Neuronal stem cell (in vitro differentiated cells): ENCODE measurements at regions not wholly inside any gene's neighbourhood (a gene's known extent, or its start where the extent isn't known, plus 50 kb on each side); places are given as distances from the start of the nearest gene placed in this dataset.

Experiments used
- DNase-seq: peaks from one replicate; pipeline ENCODE4 v3.0.0-alpha.2; 2013; ENCODE audit warnings: low spot score
- H2AFZ ChIP-seq: one replicate; pipeline ENCODE4 v1.6.1; 2013; ENCODE audit warnings: mild to moderate bottlenecking, low read length, inconsistent platforms
- H2AK5ac ChIP-seq: 2 replicates; pipeline ENCODE4 v1.6.1; 2013; ENCODE audit warnings: low read depth, mild to moderate bottlenecking, inconsistent platforms, low read length, moderate library complexity, mixed read lengths
- H2BK120ac ChIP-seq: 2 replicates; pipeline ENCODE4 v1.6.1; 2013; ENCODE audit warnings: low read depth, mild to moderate bottlenecking, inconsistent platforms, low read length, moderate library complexity, mixed read lengths
- H2BK12ac ChIP-seq: one replicate; pipeline ENCODE4 v1.6.1; 2013; ENCODE audit warnings: low read length, inconsistent platforms
- H2BK15ac ChIP-seq: 2 replicates; pipeline ENCODE4 v1.6.1; 2013; ENCODE audit warnings: mild to moderate bottlenecking, low read length, inconsistent platforms, mixed read lengths
- H2BK5ac ChIP-seq: one replicate; pipeline ENCODE4 v1.6.1; 2013; ENCODE audit warnings: inconsistent platforms, mild to moderate bottlenecking, low read length, moderate library complexity
- H3K14ac ChIP-seq: one replicate; pipeline ENCODE4 v1.6.1; 2013; ENCODE audit warnings: low read length, inconsistent platforms
- H3K18ac ChIP-seq: 2 replicates; pipeline ENCODE4 v1.6.1; 2013; ENCODE audit warnings: low read length, inconsistent platforms
- H3K23ac ChIP-seq: 2 replicates; pipeline ENCODE4 v1.6.1; 2013; ENCODE audit warnings: low read depth, mild to moderate bottlenecking, mixed read lengths, low read length, inconsistent platforms; ENCODE audit not compliant: poor library complexity
- H3K27ac ChIP-seq: replicated peaks from 3 replicates; pipeline ENCODE4 v1.5.1; 2013; ENCODE audit warnings: low read length, inconsistent platforms
- H3K27me3 ChIP-seq, 3 experiments: 2 replicates each; pipeline ENCODE4 v1.6.1; 2013; ENCODE audit warnings: low read length in 3 of 3, mild to moderate bottlenecking in 2 of 3, inconsistent platforms in 1 of 3, low read depth in 1 of 3, mixed read lengths in 1 of 3, moderate library complexity in 1 of 3; ENCODE audit not compliant: control insufficient read depth in 3 of 3, insufficient read depth in 3 of 3
- H3K36me3 ChIP-seq, 2 donors: replicated peaks in 1 of 2; 2 replicates each; pipeline ENCODE4 v1.6.1; 2013; ENCODE audit warnings: low read length in 2 of 2; ENCODE audit not compliant: control insufficient read depth in 2 of 2, insufficient read depth in 2 of 2
- H3K4ac ChIP-seq: 2 replicates; pipeline ENCODE4 v1.6.1; 2013; ENCODE audit warnings: inconsistent platforms, mild to moderate bottlenecking, low read length, moderate library complexity
- H3K4me1 ChIP-seq, 2 donors: 1 replicate in 1 of 2; 2 replicates in 1 of 2; pipeline ENCODE4 v1.6.1; 2013; ENCODE audit warnings: low read length in 2 of 2, low read depth in 1 of 2; ENCODE audit not compliant: control insufficient read depth in 2 of 2, insufficient read depth in 1 of 2
- H3K4me2 ChIP-seq: one replicate; pipeline ENCODE4 v1.6.1; 2013; ENCODE audit warnings: mild to moderate bottlenecking, low read length, inconsistent platforms; ENCODE audit not compliant: insufficient read depth, poor library complexity, severe bottlenecking
- H3K4me3 ChIP-seq, 2 donors: 2 replicates each; pipeline ENCODE4 v1.5.1; 2013; ENCODE audit warnings: low read length in 2 of 2, mild to moderate bottlenecking in 2 of 2, inconsistent platforms in 1 of 2, moderate library complexity in 1 of 2
- H3K79me1 ChIP-seq: one replicate; pipeline ENCODE4 v1.6.1; 2013; ENCODE audit warnings: low read depth, mild to moderate bottlenecking, inconsistent platforms, low read length, moderate library complexity
- H3K9ac ChIP-seq: one replicate; pipeline ENCODE4 v1.6.1; 2013; ENCODE audit warnings: mild to moderate bottlenecking, low read depth, low read length, inconsistent platforms; ENCODE audit not compliant: poor library complexity
- H3K9me3 ChIP-seq, 2 donors: replicated peaks in 1 of 2; 2 replicates each; pipeline versions ENCODE3 to v1.6.1; 2013; ENCODE audit warnings: low read length in 2 of 2, mild to moderate bottlenecking in 2 of 2, inconsistent platforms in 1 of 2, low read depth in 1 of 2, mixed read lengths in 1 of 2, moderate library complexity in 1 of 2; ENCODE audit not compliant: control insufficient read depth in 2 of 2, insufficient read depth in 1 of 2
- H4K8ac ChIP-seq: one replicate; pipeline ENCODE4 v1.6.1; 2013; ENCODE audit warnings: low read depth, mild to moderate bottlenecking, inconsistent platforms, low read length, moderate library complexity
- H4K91ac ChIP-seq: one replicate; pipeline ENCODE4 v1.6.1; 2013; ENCODE audit warnings: low read length, low read depth, mild to moderate bottlenecking, inconsistent platforms; ENCODE audit not compliant: poor library complexity
- WGBS, 2 donors: extraction: QIAGEN DNeasy Blood & Tissue Kit; methylation state at CpG; one replicate each; pipeline ENCODE4 v1.1.7; 2013; ENCODE audit warnings: missing lambda C conversion rate in 2 of 2, mixed read lengths in 1 of 2; ENCODE audit not compliant: insufficient read length in 2 of 2, insufficient replicate concordance in 1 of 2; ENCODE audit errors: extremely low coverage in 2 of 2; 5-methylcytosine and 5-hydroxymethylcytosine counted together

GRCh38 chr18:55093295-55093694 is 134.0 kb upstream of the CCDC68 start:
- no peak overlapping the region for H3K23ac ChIP-seq
- peaks cover 0 to 4% of the 10 kb centered on the region in 2 donors for H3K4me1 ChIP-seq
- no peaks in the 10 kb centered on the region for H3K9me3 ChIP-seq
- H4K8ac ChIP-seq = no peak overlapping the region
- H3K27me3 ChIP-seq = no peaks in the 10 kb centered on the region
- H4K91ac ChIP-seq = no peak overlapping the region
- H2AK5ac ChIP-seq = no peak overlapping the region
- no peaks in the 10 kb centered on the region for H3K79me1 ChIP-seq
- H3K4me3 ChIP-seq = no peak overlapping the region
- H2BK5ac ChIP-seq = no peak overlapping the region
- no peak for DNase-seq
- H3K4ac ChIP-seq = no peak overlapping the region
- H2BK120ac ChIP-seq = no peak overlapping the region
- no peak overlapping the region for H2BK15ac ChIP-seq
- H3K18ac ChIP-seq = no peak overlapping the region
- no peak overlapping the region for H3K14ac ChIP-seq
- no peak overlapping the region for H2AFZ ChIP-seq
- no peak overlapping the region for H3K4me2 ChIP-seq
- H3K27ac ChIP-seq = no peak overlapping the region
- no peaks in the 10 kb centered on the region for H3K36me3 ChIP-seq
- no peak overlapping the region for H3K9ac ChIP-seq
- no peak overlapping the region for H2BK12ac ChIP-seq

- Histone ChIP-seq H2AK5ac (no peak overlapping the region), H2BK120ac (no peak overlapping the region)
Measured at GRCh38 chr18:55092166-55092565, 132.9 kb upstream of the CCDC68 start.

DNA sequence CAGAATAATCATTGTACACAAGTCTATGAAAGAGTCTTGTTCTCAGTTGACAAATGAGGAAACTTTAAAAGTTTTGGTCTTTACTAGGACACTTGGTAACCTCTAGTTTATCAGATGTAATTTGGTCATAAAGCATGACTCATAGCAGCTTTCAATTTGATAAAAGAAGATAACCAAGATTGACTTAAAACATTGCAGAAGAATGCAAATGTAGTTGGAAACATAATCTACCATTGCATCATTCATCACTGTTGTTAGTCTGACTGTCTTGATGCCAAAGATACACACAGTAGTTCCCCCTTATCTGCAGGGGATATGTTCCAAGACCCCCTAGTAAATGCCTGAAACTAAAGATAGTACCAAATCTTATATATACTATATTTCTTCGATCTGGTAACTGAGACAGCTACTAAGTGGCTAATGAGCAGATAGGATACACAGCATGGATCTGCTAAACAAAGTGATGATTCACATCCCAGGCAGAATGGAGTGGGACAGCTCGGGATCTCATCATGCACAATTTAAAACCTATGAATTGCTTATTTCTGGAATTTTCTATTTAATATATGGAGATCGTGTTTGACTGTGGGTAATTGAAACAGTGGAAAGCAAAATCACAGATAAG is 131.4 kb upstream of the CCDC68 start:
- WGBS, 2 donors = no CpG with 5 or more reads among the region's 3 CpGs
- no peaks in the 10 kb centered on the region for H3K9me3 ChIP-seq

More at GRCh38 chr18:55092166-55092565, 132.9 kb upstream of the CCDC68 start:
- no peak overlapping the region for H3K4ac ChIP-seq
- no peak overlapping the region for H2BK12ac ChIP-seq
- WGBS, 2 donors = no CpG with 5 or more reads among the region's 4 CpGs
- no peak overlapping the region for H3K4me3 ChIP-seq
- H3K9ac ChIP-seq = no peak overlapping the region
- no peaks in the 10 kb centered on the region for H3K4me1 ChIP-seq
- H2BK15ac ChIP-seq = no peak overlapping the region
- no peak overlapping the region for H3K23ac ChIP-seq
- no peak for DNase-seq
- no peak overlapping the region for H3K14ac ChIP-seq
- H2AFZ ChIP-seq = no peak overlapping the region
- no peaks in the 10 kb centered on the region for H3K36me3 ChIP-seq
- no peak overlapping the region for H3K4me2 ChIP-seq
- no peaks in the 10 kb centered on the region for H3K27me3 ChIP-seq
- H3K79me1 ChIP-seq = no peaks in the 10 kb centered on the region
- no peak overlapping the region for H4K91ac ChIP-seq
- no peak overlapping the region for H4K8ac ChIP-seq
- no peak overlapping the region for H3K27ac ChIP-seq
- H3K18ac ChIP-seq = no peak overlapping the region
- no peak overlapping the region for H2BK5ac ChIP-seq
- H3K9me3 ChIP-seq = no peaks in the 10 kb centered on the region

DNA sequence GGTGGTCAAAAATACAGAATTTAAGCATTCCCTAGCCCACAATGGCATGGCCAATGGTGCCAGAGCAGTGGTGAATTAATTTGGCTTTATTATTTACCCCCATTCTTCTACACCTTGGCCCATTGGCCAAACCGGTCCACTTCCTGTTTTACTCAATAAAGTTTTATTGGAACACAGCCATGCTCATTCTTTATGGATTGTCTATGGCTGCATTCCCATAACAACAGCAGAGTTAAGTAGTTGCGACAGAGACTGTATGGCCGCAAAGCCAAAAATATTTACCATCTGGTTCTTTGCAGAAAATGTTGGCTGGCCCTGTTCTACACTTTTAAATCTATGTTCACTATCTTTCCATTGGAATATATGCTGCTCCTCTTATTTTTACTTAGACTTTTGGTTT is 130.3 kb upstream of the CCDC68 start:
- Histone ChIP-seq H2AK5ac (no peak overlapping the region), H2BK15ac (no peak overlapping the region), H2BK120ac (no peak overlapping the region), H3K9me3 (no peaks in the 10 kb centered on the region), H2BK12ac (no peak overlapping the region), H3K4me3 (no peak overlapping the region), H3K14ac (no peak overlapping the region), H3K4me2 (no peak overlapping the region), H3K4ac (no peak overlapping the region), H3K23ac (no peak overlapping the region), H2AFZ (no peak overlapping the region), H3K4me1 (no peaks in the 10 kb centered on the region), H4K91ac (no peak overlapping the region), H3K18ac (no peak overlapping the region), H3K27ac (no peak overlapping the region), H2BK5ac (no peak overlapping the region), H3K79me1 (no peaks in the 10 kb centered on the region), H4K8ac (no peak overlapping the region), H3K27me3 (no peaks in the 10 kb centered on the region), H3K36me3 (no peaks in the 10 kb centered on the region), H3K9ac (no peak overlapping the region)
- WGBS, 2 donors = no CpG with 5 or more reads among the region's 3 CpGs
- no peak for DNase-seq

More for the DNA sequence above, 131.4 kb upstream of the CCDC68 start:
- Histone ChIP-seq H3K27ac (no peak overlapping the region), H2BK120ac (no peak overlapping the region), H3K79me1 (no peaks in the 10 kb centered on the region), H3K14ac (no peak overlapping the region), H3K9ac (no peak overlapping the region), H2BK12ac (no peak overlapping the region), H3K4me3 (no peak overlapping the region), H3K23ac (no peak overlapping the region), H2BK15ac (no peak overlapping the region), H4K8ac (no peak overlapping the region), H3K4ac (no peak overlapping the region), H3K4me1 (no peaks in the 10 kb centered on the region), H2AK5ac (no peak overlapping the region), H2BK5ac (no peak overlapping the region), H3K18ac (no peak overlapping the region), H2AFZ (no peak overlapping the region), H3K36me3 (no peaks in the 10 kb centered on the region), H3K27me3 (no peaks in the 10 kb centered on the region), H3K4me2 (no peak overlapping the region), H4K91ac (no peak overlapping the region)
- DNase-seq = no peak
